Amniotic stem cell (primary cell): ENCODE measurements at regions not wholly inside any gene's neighbourhood (a gene's known extent, or its start where the extent isn't known, plus 50 kb on each side); places are given as distances from the start of the nearest gene placed in this dataset.
A peak's percentile ranks its signal among the peaks of the same experiment; 100 is the strongest.

Experiments used
- DNase-seq: peaks from one replicate; lab custom pipeline; 2025; lab: John Stamatoyannopoulos, UW

DNA sequence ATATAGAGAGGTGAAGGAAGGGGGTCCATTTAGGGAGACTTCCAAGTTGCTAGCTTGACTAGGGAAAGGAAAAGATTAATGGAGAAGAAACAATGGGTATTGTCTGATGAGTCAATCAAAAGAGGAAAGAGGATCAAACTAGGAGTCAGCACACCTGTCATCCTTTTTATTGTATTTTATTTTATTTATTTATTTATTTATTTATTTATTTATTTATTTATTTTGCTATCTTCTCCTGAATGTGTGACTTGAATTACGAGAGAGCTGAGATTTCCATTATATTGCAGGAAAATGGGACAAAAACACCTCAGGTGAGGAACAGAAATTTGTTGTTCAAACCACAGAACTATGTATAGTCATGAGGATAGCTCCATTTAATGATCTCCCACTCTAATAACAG lies 58.9 kb downstream of the NUDT11 start:
- DNase-seq: no peak

GRCh38 chrX:51435101-51435500 lies 61.3 kb downstream of the NUDT11 start:
- no peak for DNase-seq

DNA sequence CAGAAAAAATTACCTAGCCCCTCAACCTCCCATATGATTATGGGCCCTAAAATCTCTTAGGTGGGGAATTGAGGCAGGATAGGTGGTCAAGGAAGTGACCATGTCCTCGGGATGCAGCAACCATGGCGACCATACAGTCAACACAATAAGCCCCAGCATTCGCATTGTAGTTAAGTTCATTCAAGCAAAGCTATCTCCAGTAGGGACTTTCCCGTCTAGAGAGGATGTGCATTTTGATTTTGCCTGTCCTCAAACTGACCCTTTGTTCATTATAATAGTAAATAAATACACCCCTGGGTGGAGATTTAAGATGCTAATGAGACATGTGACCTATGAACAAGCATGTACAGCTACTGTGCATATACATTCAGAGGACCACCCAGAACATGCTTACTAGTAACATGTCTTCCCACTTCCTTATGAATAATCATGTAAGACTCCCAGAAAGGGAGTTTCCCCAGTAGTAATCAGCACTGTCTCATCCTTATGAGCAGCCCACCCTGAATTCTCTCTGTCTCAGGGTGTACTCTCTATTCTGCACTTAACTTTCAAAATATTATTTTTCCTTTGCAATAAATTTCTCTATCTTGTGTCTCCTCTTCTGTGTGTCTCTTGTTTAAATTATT lies 74.3 kb downstream of the NUDT11 start:
- no peak for DNase-seq

GRCh38 chrX:51420610-51421009 lies 75.8 kb downstream of the NUDT11 start:
- DNase-seq: peak; percentile 47

GRCh38 chrX:51408462-51408861 lies 75.8 kb downstream of the NUDT10 start:
- no peak for DNase-seq

DNA sequence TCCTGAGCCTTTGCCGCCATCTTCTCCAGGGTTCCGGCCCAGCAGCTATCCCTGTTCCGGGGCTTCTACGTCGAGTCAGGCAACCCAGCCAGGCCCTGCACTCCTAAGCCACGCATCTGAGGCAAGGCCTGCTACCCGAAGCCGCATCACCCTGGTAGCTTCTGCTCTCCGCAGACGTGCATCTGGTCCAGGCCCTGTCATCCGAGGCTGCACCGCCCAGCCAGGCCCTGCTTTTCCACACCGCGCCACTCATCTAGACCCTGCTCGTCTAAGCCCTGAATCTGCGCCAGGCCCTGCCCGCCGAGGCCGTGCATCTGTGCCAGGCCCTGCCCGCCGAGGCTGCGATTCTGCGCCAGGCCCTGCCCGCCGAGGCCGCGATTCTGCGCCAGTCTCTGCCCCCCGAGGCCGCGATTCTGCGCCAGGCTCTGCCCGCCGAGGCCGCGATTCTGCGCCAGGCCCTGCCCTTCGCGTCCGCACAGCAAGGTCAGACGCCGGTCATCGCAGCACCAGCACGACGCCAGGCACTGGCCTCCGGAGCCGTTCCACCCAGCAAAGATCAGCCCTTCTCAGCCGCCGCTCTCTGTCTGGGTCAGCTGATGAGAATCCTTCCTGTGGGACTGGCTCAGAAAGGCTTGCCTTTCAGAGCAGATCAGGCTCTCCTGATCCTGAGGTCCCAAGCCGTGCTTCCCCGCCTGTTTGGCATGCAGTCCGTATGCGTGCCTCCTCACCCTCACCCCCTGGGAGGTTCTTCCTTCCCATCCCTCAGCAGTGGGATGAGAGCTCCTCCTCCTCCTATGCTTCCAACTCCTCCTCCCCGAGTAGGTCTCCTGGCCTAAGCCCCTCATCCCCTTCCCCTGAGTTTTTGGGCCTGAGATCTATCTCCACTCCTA lies 75.1 kb downstream of the NUDT10 start:
- no peak for DNase-seq

DNA sequence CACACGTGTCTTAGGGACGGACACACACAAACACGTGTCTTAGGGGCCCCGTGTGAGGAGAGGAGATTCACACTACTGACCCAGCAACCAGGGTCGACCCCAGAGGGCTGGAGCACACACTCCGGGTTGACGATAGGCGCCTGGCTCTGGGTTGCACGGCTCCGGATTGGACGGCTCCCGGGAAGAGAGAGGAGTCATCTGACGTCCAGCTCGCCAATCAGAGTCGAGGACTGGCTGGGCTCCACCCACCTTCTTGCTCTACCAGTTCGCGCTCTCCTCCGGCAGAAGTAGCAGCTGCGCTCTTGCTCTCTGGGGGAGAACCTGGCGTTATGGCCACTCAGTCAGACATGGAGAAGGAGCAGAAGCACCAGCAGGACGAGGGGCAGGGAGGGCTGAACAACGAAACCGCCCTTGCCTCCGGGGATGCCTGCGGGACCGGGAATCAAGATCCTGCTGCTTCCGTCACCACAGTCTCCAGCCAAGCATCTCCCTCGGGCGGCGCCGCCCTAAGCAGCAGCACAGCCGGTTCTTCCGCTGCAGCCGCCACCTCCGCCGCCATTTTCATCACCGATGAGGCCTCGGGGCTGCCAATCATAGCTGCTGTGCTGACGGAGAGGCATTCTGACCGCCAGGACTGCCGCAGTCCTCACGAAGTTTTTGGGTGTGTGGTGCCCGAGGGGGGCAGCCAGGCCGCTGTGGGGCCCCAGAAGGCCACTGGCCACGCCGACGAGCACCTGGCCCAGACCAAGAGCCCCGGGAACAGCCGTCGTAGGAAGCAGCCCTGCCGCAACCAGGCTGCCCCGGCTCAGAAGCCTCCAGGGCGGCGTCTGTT lies 74.3 kb downstream of the NUDT10 start:
- DNase-seq: no peak

DNA sequence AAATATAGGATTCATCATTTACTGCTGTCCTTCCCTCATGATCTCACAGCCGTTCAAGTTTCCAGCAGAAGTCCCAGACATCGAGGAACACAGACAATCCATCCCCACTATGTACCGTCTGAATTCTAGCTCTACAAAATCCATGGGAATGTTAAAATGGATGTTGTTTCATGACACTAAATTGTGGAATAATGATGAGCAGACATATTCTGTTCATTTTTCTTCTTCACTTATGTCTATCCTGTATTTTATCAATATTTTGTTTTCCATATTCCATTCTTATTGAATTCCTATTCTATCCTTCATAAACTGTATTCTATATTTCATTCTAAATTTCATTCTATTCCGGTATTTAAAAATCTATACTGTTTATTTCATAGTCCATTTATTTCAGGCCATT lies 71.8 kb downstream of the NUDT10 start:
- no peak for DNase-seq

DNA sequence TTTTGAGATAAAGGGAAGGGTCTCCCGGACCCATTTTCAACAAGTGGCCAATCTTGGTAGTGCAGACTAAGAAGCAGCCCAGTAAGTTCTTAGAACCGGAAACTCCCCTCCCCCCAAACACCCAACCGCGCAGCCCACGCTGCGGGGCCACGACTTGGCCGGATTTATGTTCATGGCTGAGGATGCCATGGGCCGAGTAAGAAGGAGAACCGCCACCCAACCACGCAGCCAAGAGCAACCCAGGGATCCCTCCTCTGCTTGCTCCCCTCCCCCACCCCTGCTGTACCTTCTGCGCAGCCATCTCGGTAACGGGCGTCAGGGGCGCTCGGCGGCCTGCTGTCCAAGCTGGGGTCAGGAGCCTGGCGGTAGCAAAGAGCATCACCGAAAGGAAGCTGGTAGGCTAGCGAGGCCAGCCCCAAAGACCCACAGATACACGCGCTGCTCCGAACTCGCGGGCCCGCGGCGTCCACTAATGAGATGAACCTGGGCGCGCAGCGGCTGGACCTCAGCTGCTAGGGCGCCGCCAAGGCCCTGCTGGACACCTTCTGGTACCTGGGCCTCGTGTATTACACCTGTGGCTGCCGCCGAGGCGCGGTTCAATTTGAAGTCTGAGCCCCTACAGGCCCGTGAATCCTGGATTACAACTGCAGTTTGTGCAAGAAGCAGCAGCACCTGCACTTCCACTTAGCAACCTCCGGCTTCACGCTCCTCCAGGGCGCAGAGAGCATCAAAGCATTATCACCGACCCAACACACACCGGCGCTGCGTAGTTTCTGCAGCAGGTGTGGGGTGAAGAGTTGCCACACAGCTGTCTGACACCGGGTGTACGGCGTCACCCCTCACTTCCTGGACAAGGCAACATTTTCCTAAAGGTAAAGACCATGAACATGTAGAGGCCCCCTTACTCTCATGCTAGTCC lies 63.4 kb downstream of the NUDT10 start:
- no peak for DNase-seq

DNA sequence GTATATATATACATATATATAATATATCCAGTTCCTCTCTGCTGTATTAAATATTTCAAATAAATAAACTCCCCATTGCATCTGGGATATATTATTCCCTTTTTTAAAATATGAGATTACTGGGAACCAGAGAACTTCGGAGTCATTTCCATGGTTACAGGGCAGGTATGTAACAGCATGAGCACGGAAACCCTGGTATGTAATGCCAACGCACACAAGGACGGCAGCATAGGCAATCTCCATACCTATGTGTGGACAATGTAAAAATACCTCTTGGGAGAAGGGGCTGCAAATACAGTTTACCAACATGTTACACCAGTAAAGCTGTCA lies 62.8 kb downstream of the NUDT10 start:
- no peak for DNase-seq
